Endodermal cell (in vitro differentiated cells): ENCODE measurements at regions not wholly inside any gene's neighbourhood (a gene's known extent, or its start where the extent isn't known, plus 50 kb on each side); places are given as distances from the start of the nearest gene placed in this dataset.

Experiments
- DNase-seq: peaks from one replicate; pipeline ENCODE4 v3.0.0-alpha.2; 2017
- H3K27ac ChIP-seq: 2 replicates; pipeline ENCODE4 v1.5.1; 2013; ENCODE audit warnings: mild to moderate bottlenecking, low read depth, low read length, moderate library complexity
- H3K27me3 ChIP-seq: 2 replicates; pipeline ENCODE4 v1.6.1; 2013; ENCODE audit warnings: mild to moderate bottlenecking, low read length, moderate library complexity; ENCODE audit not compliant: insufficient read depth, control insufficient read depth, poor library complexity, severe bottlenecking
- H3K36me3 ChIP-seq: 2 replicates; pipeline ENCODE4 v1.7.0; 2013; ENCODE audit warnings: mild to moderate bottlenecking, low read length, moderate library complexity; ENCODE audit not compliant: control insufficient read depth, insufficient read depth
- H3K4me1 ChIP-seq: one replicate; pipeline ENCODE4 v1.7.0; 2013; ENCODE audit warnings: low read length; ENCODE audit not compliant: control insufficient read depth, insufficient read depth
- H3K4me3 ChIP-seq: 2 replicates; pipeline ENCODE4 v1.5.1; 2013; ENCODE audit warnings: mild to moderate bottlenecking, low read length, moderate library complexity
- H3K9ac ChIP-seq: 2 replicates; pipeline ENCODE4 v1.6.1; 2013; ENCODE audit warnings: mild to moderate bottlenecking, low read length, moderate library complexity; ENCODE audit not compliant: poor library complexity, severe bottlenecking; ENCODE audit errors: extremely low read depth
- H3K9me3 ChIP-seq: 2 replicates; pipeline ENCODE4 v1.6.1; 2013; ENCODE audit warnings: mild to moderate bottlenecking, low read length, moderate library complexity; ENCODE audit not compliant: control insufficient read depth
- H3K27ac Mint-ChIP-seq: 2 replicates; pipeline ENCODE4 v1.8.0; 2020; ENCODE audit warnings: mixed read lengths
- H3K27me3 Mint-ChIP-seq: 2 replicates; pipeline ENCODE4 v1.8.0; 2021; ENCODE audit warnings: mild to moderate bottlenecking, mixed read lengths; ENCODE audit not compliant: insufficient read depth
- H3K36me3 Mint-ChIP-seq: 2 replicates; pipeline ENCODE4 v1.8.0; 2020; ENCODE audit warnings: low read depth, mixed read lengths
- H3K4me1 Mint-ChIP-seq: 2 replicates; pipeline ENCODE4 v1.8.0; 2020; ENCODE audit warnings: mixed read lengths
- H3K4me3 Mint-ChIP-seq: 2 replicates; pipeline ENCODE4 v1.8.0; 2020; ENCODE audit warnings: mild to moderate bottlenecking, moderate library complexity, mixed read lengths
- H3K9me3 Mint-ChIP-seq: 2 replicates; pipeline ENCODE4 v1.8.0; 2020; ENCODE audit warnings: mild to moderate bottlenecking, mixed read lengths
- CTCF ChIP-seq: fragments of 200-600 bp; sonication (generic); conservative IDR thresholded peaks from 2 replicates; pipeline ENCODE4 v1.5.0; 2021; ENCODE audit warnings: antibody characterized with exemption, mild to moderate bottlenecking
- WGBS, 2 experiments: methylation state at CpG; one replicate each; pipeline versions ENCODE4 v1.1.5 to v1.1.7; 2013; ENCODE audit warnings: missing lambda C conversion rate in 2 of 2, mixed read lengths in 1 of 2; ENCODE audit not compliant: insufficient coverage in 1 of 2, insufficient read length in 1 of 2; 5-methylcytosine and 5-hydroxymethylcytosine counted together

DNA sequence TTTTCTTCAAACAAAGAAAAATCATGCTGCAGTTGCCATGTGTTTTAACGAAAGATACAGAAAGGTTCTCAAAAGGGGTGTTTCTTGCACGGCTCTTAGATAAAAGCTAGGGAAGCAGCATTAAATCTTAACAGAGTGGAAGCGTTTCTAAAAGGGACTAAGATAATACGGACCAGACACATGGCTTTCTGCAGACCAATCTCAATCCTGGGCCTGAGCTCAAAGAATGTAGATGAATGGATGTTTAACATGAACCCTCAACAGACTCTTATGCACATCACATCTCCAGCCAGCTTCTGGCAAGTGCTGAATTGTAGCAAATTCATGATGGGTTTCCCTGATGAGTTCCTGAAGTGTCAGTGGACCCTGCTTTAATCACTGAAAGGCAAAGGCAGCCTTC lies 80.2 kb upstream of the COX10 start:
- Mint-ChIP-seq H3K4me3 (no peak overlapping the region), H3K4me1 (no peaks in the 10 kb centered on the region), H3K27ac (no peak overlapping the region), H3K9me3 (no peaks in the 10 kb centered on the region), H3K27me3 (no peaks in the 10 kb centered on the region), H3K36me3 (no peaks in the 10 kb centered on the region)
- H3K36me3 ChIP-seq = no peaks in the 10 kb centered on the region
- 94 to 95% methylated on average over 4 of the region's 4 CpGs for WGBS, 2 experiments
- no peaks in the 10 kb centered on the region for H3K9me3 ChIP-seq
- TF ChIP-seq CTCF = no peak
- DNase-seq = peak; percentile 22
- H3K4me3 ChIP-seq = no peak overlapping the region
- H3K27me3 ChIP-seq = no peaks in the 10 kb centered on the region
- no peaks in the 10 kb centered on the region for H3K4me1 ChIP-seq
- no peak overlapping the region for H3K9ac ChIP-seq
- no peak overlapping the region for H3K27ac ChIP-seq

DNA sequence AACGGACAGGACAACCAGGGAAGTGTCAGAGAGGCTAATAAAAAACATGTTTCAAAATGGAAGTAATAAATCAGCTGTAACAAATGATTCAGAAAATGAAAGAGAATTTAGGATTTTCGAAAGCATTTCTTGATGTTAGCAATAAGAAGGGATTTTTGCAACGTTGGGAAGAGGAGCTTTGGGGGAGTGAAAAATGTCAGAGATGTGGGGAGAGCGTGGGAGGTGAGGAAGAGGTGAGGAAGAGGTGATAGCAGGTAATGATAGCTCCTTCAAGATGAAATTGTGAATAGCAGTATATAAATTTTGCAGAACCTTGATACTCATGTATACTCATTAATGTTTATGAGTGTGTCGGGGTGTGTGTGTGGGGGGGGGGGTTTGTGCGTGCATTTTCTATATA lies 76.2 kb upstream of the COX10 start:
- no peaks in the 10 kb centered on the region for H3K9me3 Mint-ChIP-seq
- no peak overlapping the region for H3K4me3 Mint-ChIP-seq
- H3K4me1 Mint-ChIP-seq = peaks cover 3% of the 10 kb centered on the region
- no peak for TF ChIP-seq CTCF
- no peak overlapping the region for H3K9ac ChIP-seq
- H3K4me1 ChIP-seq = no peaks in the 10 kb centered on the region
- no peaks in the 10 kb centered on the region for H3K36me3 ChIP-seq
- WGBS, 2 experiments = 88 to 98% methylated on average over 4 to 6 of the region's 6 CpGs
- H3K27me3 ChIP-seq = no peaks in the 10 kb centered on the region
- no peaks in the 10 kb centered on the region for H3K27me3 Mint-ChIP-seq
- H3K27ac Mint-ChIP-seq = no peak overlapping the region
- no peaks in the 10 kb centered on the region for H3K36me3 Mint-ChIP-seq
- H3K4me3 ChIP-seq = no peak overlapping the region
- no peak for DNase-seq
- H3K27ac ChIP-seq = no peak overlapping the region
- H3K9me3 ChIP-seq = no peaks in the 10 kb centered on the region

- 91 to 100% methylated on average over 6 of the region's 6 CpGs for WGBS, 2 experiments
These were observed 75.3 kb upstream of the COX10 start for GRCh38 chr17:13994050-13994449.

More at GRCh38 chr17:13994050-13994449, 75.3 kb upstream of the COX10 start:
- Mint-ChIP-seq H3K27me3 (no peaks in the 10 kb centered on the region), H3K4me3 (no peak overlapping the region), H3K36me3 (no peaks in the 10 kb centered on the region), H3K4me1 (peaks cover 3% of the 10 kb centered on the region), H3K27ac (no peak overlapping the region), H3K9me3 (no peaks in the 10 kb centered on the region)
- Histone ChIP-seq H3K9ac (no peak overlapping the region), H3K36me3 (no peaks in the 10 kb centered on the region), H3K27me3 (no peaks in the 10 kb centered on the region), H3K4me3 (no peak overlapping the region), H3K27ac (no peak overlapping the region), H3K9me3 (no peaks in the 10 kb centered on the region), H3K4me1 (no peaks in the 10 kb centered on the region)
- TF ChIP-seq CTCF = no peak
- no peak for DNase-seq
